Hematopoietic multipotent progenitor cell (in vitro differentiated cells): ENCODE measurements at regions not wholly inside any gene's neighbourhood (a gene's known extent, or its start where the extent isn't known, plus 50 kb on each side); places are given as distances from the start of the nearest gene placed in this dataset.
"Not testable (repeated sequence)": the region's sequence is repeated elsewhere in the genome, so short reads cannot be mapped to it uniquely, and the experiment has no call there.

ENCODE experiments used
- DNase-seq, 3 donors: peaks; one replicate each; pipeline ENCODE4 v3.0.0-alpha.2; 2011 to 2015; ENCODE audit warnings: low read depth in 2 of 3, low spot score in 2 of 3

DNA sequence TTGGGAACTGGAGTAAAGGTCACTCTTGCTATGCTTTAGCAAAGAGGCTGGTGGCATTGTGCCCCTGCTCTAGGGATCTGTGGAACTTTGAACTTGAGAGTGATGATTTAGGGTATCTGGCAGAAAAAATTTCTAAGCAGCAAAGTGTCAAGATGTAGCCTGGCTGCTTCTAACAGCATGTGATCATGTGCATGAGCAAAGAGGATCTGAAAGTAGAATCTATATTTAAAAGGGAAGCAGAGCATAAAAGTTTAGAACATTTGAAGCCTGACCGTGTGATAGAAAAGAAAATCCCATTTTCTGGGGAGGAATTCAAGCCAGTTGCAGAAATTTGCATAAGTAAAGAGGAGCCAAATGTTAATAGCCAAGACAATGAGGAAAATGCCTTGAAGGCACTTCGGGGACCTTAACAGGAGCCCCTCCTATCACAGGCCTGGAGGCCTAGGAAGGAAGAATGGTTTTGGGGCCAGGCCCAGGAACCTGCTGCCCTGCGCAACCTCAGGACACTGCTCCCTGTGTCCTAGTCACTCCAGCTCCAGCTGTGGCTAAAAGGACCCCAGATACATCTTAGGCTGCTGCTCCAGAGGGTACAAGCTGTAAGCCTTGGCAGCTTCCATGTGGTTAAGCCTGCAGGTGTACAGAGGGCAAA, 212.2 kb upstream of the LINGO1 start:
- DNase-seq, result no peak

- DNase-seq, result no peak
These were observed 210.8 kb upstream of the LINGO1 start for GRCh38 chr15:77843546-77843945.

GRCh38 chr15:77840991-77841775, 208.5 kb upstream of the LINGO1 start:
- no peak for DNase-seq

GRCh38 chr15:77839970-77840905, 207.5 kb upstream of the LINGO1 start:
- no peak for DNase-seq

DNA sequence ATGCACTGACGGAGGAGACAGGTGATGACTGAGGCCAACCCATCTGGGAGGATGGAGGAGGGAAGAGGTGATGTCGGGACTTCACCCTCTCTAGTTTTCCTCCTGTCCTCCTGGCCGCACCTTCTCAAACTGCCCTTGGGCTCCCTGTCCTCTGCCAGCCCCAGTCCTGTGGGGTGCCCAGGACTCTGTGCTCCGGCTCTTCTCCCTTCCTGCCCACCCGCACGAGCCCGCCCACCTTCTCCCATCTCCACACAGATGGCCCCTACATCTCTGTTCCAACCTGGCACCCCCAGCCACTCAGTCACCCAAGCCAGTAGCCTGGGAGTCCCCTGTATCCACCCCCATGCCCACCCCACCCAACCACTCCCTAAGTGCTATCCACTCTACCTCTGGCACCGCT, 206.7 kb upstream of the LINGO1 start:
- no peak for DNase-seq

GRCh38 chr15:77838595-77838994, 205.9 kb upstream of the LINGO1 start:
- no peak for DNase-seq

- DNase-seq, result no peak
These were observed 205.3 kb upstream of the LINGO1 start for GRCh38 chr15:77838061-77838460.

DNA sequence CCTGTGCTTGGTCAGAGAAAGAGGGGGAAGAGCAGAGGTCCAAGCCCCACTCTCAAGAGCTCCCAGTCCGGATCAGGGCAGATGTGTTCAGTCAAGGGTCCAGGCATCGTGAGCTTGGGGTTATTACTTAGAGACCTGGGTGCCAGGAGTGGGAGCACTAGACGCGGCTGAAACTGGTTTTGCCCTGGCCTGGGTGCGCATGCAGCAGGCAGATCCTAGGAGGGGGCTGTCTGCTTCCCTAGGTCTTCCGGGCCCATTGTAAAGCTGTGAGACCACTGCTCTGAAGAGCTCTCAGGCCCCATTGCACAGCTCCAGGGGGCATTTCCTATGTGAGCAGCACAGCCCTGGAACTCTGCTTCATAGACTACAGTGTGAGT, 204.9 kb upstream of the LINGO1 start:
- no peak for DNase-seq

DNA sequence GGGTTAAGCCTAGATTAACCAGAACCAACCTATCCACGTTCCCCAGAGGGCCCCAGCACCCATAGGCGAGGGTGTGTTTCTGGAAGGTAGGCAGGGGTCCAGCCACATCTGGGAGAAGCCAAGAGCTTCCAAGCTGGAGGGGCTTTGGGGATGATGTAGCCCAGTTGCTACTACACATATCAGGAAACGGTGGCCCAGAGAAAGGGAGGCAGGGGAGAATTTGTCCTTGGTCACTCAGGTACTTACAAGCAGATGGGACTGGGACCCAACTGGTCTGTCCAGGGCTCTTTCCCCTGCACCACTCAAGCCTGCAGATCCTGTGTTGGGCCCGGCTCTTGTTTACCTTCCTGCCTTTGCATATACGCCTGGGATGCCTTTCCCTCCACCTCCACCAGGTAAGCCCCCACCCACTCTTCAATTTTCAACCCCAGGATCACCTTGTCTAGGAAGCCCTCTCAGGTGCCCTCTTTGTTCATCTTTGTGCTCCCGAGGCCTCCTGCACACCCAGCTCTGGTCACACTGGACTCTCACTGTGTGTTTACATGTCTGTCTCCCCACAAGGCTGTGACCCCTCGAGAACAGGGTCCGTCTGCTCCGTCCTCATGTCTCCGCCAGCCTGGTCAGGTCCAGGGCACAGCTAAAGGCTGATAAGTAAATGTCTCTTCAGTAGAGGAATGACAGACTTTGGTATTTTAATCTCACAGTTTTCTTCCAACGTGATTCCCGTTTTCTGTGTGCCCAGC, 204.4 kb upstream of the LINGO1 start:
- DNase-seq, result no peak

DNA sequence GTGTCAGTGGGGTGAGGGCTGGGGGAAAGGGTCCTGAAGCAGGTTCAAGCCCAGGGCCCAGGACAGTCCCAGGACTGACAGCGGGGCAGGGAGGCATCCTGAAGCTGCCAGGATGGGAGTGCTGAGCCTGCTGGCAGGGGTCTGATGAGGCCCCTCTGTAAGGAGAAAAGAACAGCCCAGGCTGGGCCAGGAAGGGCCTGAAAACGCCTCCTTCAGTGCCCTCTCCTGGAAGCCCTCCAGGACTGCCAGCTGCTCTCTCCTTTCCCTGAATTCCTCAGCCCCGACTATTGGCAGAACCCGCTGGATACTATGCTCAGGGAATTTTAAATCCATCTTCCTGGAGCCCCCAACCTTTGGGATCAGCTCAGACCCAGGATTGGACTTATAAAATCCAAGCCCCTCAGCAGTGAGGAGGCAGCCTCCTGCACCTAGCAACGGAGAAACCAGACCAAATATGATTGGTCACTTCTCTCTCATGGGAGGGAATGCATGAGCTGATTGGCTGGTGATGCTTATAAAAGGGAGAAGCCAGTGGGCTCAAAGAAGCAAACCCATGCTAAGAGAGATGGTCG, 203.5 kb upstream of the LINGO1 start:
- peak in 1 of 3 donors; percentile 41 for DNase-seq

- DNase-seq, result no peak
These were observed 201.7 kb upstream of the LINGO1 start for GRCh38 chr15:77834276-77834990.

- DNase-seq, result no peak
These were observed 200.2 kb upstream of the LINGO1 start for GRCh38 chr15:77832874-77833273.

DNA sequence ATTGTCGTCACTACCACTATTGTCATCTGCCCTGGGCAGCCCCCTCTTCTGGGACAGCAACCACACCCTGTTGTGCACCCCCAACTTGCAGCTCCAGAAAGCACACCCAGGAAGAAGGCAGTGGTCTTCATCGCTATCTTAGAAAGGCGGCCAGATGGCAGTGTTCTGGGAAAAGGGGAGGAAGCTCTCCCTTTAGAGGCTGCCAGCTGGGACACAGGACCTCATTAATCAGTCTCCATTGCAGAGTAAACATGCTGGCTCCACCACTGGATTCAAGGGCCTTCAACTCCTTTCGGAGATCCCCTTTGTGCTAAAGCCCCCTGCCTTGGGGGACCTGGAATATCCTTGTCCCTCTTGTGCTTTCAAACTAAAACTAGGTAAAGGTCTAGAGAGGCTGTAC, 199.3 kb upstream of the LINGO1 start:
- DNase-seq, result no peak

DNA sequence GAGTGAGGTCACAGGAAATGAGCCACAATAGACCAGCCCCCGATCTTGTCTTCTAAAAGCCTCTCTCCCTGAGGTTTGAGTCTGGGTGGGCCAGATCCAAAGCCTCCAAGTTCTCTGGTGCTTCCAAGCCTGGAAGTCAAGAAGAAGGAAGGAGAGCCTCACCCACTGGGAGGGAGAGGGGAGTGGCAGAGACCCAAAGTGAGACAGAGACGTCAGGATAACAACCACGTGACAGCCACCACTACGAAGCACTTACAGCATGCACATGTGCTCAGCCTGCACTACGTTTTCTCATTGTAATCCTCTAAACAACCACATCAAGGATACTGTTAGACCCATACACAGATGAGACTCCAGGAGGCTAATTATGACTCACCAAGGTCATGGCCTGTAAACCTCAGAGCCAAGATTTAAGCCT, 197.3 kb upstream of the LINGO1 start:
- no peak for DNase-seq

DNA sequence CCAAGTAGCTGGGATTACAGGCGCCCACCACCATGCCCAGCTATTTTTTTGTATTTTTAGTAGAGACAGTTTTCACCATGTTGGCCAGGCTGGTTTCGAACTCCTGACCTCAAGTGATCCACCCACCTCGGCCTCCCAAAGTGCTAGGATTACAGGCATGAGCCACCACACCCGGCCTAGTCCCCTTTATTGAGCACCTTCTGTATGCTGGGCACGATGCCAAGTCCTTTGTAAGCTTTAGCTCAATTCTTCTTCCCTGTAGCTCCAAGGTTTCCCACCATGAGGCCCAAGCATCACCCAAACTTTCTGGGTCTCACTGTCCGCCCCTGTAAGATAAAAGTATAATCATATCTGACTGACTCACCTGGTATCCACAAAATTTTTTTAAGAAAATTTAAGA, 196.6 kb upstream of the LINGO1 start:
- not testable (repeated sequence) for DNase-seq

- no peak for DNase-seq
These were observed 195.1 kb upstream of the LINGO1 start for GRCh38 chr15:77827860-77828259.

DNA sequence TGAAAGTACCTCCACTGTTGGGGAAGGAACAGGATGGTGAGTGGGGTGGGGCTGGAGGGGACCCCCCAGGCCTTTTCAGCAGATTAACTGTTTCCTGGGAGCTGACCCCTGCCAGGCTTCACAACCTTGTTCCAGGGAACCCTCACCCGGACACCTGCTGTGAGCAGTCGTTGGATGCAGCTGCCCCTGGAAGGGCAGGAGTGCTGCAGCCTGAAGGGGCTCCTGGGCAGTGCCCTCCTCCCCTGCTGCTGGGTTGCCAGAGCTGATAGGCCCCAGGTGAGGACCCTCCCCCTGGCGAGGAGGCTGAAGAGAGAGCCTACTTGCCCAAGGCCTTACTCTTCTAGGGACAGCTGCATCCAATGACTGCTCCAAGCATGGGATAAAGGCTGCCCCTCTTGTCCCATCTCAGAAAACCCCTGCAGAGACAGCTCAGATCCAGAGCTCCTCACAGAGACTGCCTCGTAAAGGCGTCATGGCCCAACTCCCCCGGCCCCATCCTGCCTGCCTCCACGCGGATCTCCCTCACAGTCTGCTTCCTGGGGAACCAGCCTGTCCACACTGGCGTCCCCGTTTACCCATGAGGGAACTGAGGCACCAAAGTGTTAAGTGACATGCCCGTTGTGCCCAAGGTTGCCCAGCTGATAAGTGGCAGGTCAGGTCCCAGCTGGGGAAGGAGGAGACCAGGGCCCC, 193.4 kb upstream of the LINGO1 start:
- no peak for DNase-seq

DNA sequence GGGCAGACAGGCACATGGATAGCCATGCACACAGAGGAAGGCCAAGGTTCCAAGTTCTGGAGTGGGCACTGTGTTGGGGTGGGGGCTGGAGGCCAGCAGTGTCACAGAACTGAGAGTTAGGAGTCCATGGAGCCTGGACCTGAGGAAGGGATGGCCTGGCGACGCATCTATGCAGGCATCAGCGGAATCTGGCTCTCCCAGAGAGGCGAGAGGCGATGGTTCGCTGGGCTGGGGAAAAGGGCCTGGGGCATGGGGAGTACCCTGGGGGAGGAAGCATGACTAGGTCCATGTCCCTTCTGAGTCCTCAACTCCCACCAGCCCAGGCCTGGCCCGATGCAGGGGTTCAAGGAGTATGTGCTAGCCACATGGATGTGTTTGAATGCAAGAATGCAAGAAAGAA, 192.8 kb upstream of the LINGO1 start:
- no peak for DNase-seq

- DNase-seq, result no peak
These were observed 192.5 kb upstream of the LINGO1 start for GRCh38 chr15:77825252-77825542.
